Natural killer cell (primary cell): ENCODE measurements at regions not wholly inside any gene's neighbourhood (a gene's known extent, or its start where the extent isn't known, plus 50 kb on each side); places are given as distances from the start of the nearest gene placed in this dataset.

Experiments used
- ATAC-seq, 3 donors: fragments of 150-1000 bp in 2 of 3; fragments of 200-7000 bp in 1 of 3; cut with Tn5 transposase; 1 replicate in 1 of 3; 2 replicates in 2 of 3; pipeline ENCODE4 v1.10.0; 2021; ENCODE audit warnings: mild to moderate bottlenecking in 2 of 3, moderate library complexity in 2 of 3
- DNase-seq, 2 donors: peaks; one replicate each; pipeline versions ENCODE4 v3.0.0 to v3.0.0-alpha.2; 2013 to 2021; ENCODE audit warnings: mixed read lengths in 1 of 2
- H3K27ac ChIP-seq: one replicate; pipeline ENCODE4 v1.5.1; 2013; ENCODE audit warnings: mild to moderate bottlenecking, low read length
- H3K27me3 ChIP-seq: one replicate; pipeline ENCODE4 v1.6.1; 2013; ENCODE audit warnings: low read length; ENCODE audit not compliant: control insufficient read depth, insufficient read depth
- H3K36me3 ChIP-seq: one replicate; pipeline ENCODE4 v1.6.1; 2013; ENCODE audit warnings: low read length; ENCODE audit not compliant: control insufficient read depth, insufficient read depth
- H3K4me1 ChIP-seq: one replicate; pipeline ENCODE4 v1.6.1; 2013; ENCODE audit warnings: low read length; ENCODE audit not compliant: control insufficient read depth, insufficient read depth
- H3K4me3 ChIP-seq: one replicate; pipeline ENCODE4 v1.5.1; 2013; ENCODE audit warnings: low read length
- H3K9me3 ChIP-seq: one replicate; pipeline ENCODE4 v1.6.1; 2013; ENCODE audit warnings: low read length; ENCODE audit not compliant: control insufficient read depth, insufficient read depth
- H3K27ac Mint-ChIP-seq, 2 donors: one replicate each; pipeline ENCODE4 v1.8.0; 2022; ENCODE audit warnings: mild to moderate bottlenecking in 2 of 2, mixed read lengths in 2 of 2, moderate library complexity in 1 of 2
- H3K27me3 Mint-ChIP-seq, 2 donors: one replicate each; pipeline ENCODE4 v1.8.0; 2022; ENCODE audit warnings: low read depth in 2 of 2, mixed read lengths in 2 of 2
- H3K36me3 Mint-ChIP-seq: one replicate; pipeline ENCODE4 v1.8.0; 2022; ENCODE audit warnings: mixed read lengths
- H3K4me1 Mint-ChIP-seq, 2 donors: one replicate each; pipeline ENCODE4 v1.8.0; 2022; ENCODE audit warnings: mixed read lengths in 2 of 2
- H3K4me3 Mint-ChIP-seq: one replicate; pipeline ENCODE4 v1.8.0; 2022; ENCODE audit warnings: mild to moderate bottlenecking, moderate library complexity, mixed read lengths
- H3K9me3 Mint-ChIP-seq, 2 donors: one replicate each; pipeline ENCODE4 v1.8.0; 2022; ENCODE audit warnings: mixed read lengths in 2 of 2
- CTCF ChIP-seq: fragments of 200-600 bp; IDR thresholded peaks from one replicate; pipeline ENCODE4 v1.8.0; 2022; ENCODE audit warnings: antibody characterized with exemption
- WGBS: methylation state at CpG from one replicate; pipeline ENCODE4 v1.1.7; 2013; ENCODE audit warnings: missing lambda C conversion rate; ENCODE audit not compliant: insufficient coverage; 5-methylcytosine and 5-hydroxymethylcytosine counted together
- intact Hi-C: fragments of 100-400 bp; cut with micrococcal nuclease; formaldehyde crosslinking; loops from one replicate; pipeline ENCODE4 v1.14.2; 2022

GRCh38 chr4:59727745-59728144 is 1472.4 kb upstream of the ADGRL3 start:
- H3K4me3 ChIP-seq: no peak overlapping the region
- ATAC-seq: no peak
- H3K36me3 ChIP-seq: no peaks in the 10 kb centered on the region
- no CpG with 5 or more reads among the region's 1 CpG for WGBS
- Mint-ChIP-seq H3K4me3 (no peak overlapping the region), H3K4me1 (no peaks in the 10 kb centered on the region), H3K9me3 (peaks cover 12 to 20% of the 10 kb centered on the region in 2 donors), H3K27me3 (no peaks in the 10 kb centered on the region), H3K27ac (no peak overlapping the region), H3K36me3 (no peaks in the 10 kb centered on the region)
- H3K9me3 ChIP-seq: no peaks in the 10 kb centered on the region
- TF ChIP-seq CTCF: no peak
- intact Hi-C loops: no loop called here
- DNase-seq: no peak
- H3K27ac ChIP-seq: no peak overlapping the region
- no peaks in the 10 kb centered on the region for H3K4me1 ChIP-seq
- H3K27me3 ChIP-seq: no peaks in the 10 kb centered on the region

- intact Hi-C loops: no loop called here
- no peaks in the 10 kb centered on the region for H3K36me3 ChIP-seq
- H3K27me3 Mint-ChIP-seq: no peaks in the 10 kb centered on the region
- no peaks in the 10 kb centered on the region for H3K4me1 Mint-ChIP-seq
- no peaks in the 10 kb centered on the region for H3K36me3 Mint-ChIP-seq
- DNase-seq (no peak), ATAC-seq (no peak)
- H3K4me1 ChIP-seq: no peaks in the 10 kb centered on the region
- WGBS: 17% methylated on average over 1 of the region's 1 CpG
- no peaks in the 10 kb centered on the region for H3K9me3 ChIP-seq
- H3K4me3 Mint-ChIP-seq: no peak overlapping the region
- TF ChIP-seq CTCF: no peak
- no peak overlapping the region for H3K4me3 ChIP-seq
- H3K27me3 ChIP-seq: no peaks in the 10 kb centered on the region
- H3K27ac ChIP-seq: no peak overlapping the region
- H3K27ac Mint-ChIP-seq: no peak overlapping the region
- peaks cover 8 to 17% of the 10 kb centered on the region in 2 donors for H3K9me3 Mint-ChIP-seq
These were observed 1471.6 kb upstream of the ADGRL3 start for GRCh38 chr4:59728496-59728895.

GRCh38 chr4:59729321-59729720 is 1470.8 kb upstream of the ADGRL3 start:
- WGBS: 70% methylated on average over 2 of the region's 2 CpGs
- H3K4me1 Mint-ChIP-seq: no peaks in the 10 kb centered on the region
- H3K27ac ChIP-seq: no peak overlapping the region
- no peaks in the 10 kb centered on the region for H3K27me3 ChIP-seq
- H3K9me3 Mint-ChIP-seq: peaks cover 7 to 17% of the 10 kb centered on the region in 2 donors
- intact Hi-C loops: no loop called here
- no peaks in the 10 kb centered on the region for H3K9me3 ChIP-seq
- H3K36me3 ChIP-seq: no peaks in the 10 kb centered on the region
- no peak for TF ChIP-seq CTCF
- H3K27me3 Mint-ChIP-seq: no peaks in the 10 kb centered on the region
- DNase-seq (no peak), ATAC-seq (no peak)
- H3K4me1 ChIP-seq: no peaks in the 10 kb centered on the region
- no peak overlapping the region for H3K4me3 ChIP-seq
- no peaks in the 10 kb centered on the region for H3K36me3 Mint-ChIP-seq
- H3K27ac Mint-ChIP-seq: no peak overlapping the region
- H3K4me3 Mint-ChIP-seq: no peak overlapping the region

GRCh38 chr4:59748433-59748832 is 1451.7 kb upstream of the ADGRL3 start:
- no peak overlapping the region for H3K27ac ChIP-seq
- no peak overlapping the region for H3K4me3 Mint-ChIP-seq
- ATAC-seq (no peak), DNase-seq (no peak)
- 86% methylated on average over 1 of the region's 1 CpG for WGBS
- peaks cover 10 to 13% of the 10 kb centered on the region in 2 donors for H3K9me3 Mint-ChIP-seq
- H3K4me1 Mint-ChIP-seq: no peaks in the 10 kb centered on the region
- H3K36me3 Mint-ChIP-seq: peaks cover 5% of the 10 kb centered on the region
- TF ChIP-seq CTCF: no peak
- H3K9me3 ChIP-seq: no peaks in the 10 kb centered on the region
- no peaks in the 10 kb centered on the region for H3K27me3 Mint-ChIP-seq
- no peak overlapping the region for H3K4me3 ChIP-seq
- intact Hi-C loops: no loop called here
- no peaks in the 10 kb centered on the region for H3K4me1 ChIP-seq
- H3K27me3 ChIP-seq: no peaks in the 10 kb centered on the region
- no peak overlapping the region for H3K27ac Mint-ChIP-seq
- no peaks in the 10 kb centered on the region for H3K36me3 ChIP-seq
